Gastroesophageal sphincter (tissue), 4 donors: ENCODE measurements at regions not wholly inside any gene's neighbourhood (a gene's known extent, or its start where the extent isn't known, plus 50 kb on each side); places are given as distances from the start of the nearest gene placed in this dataset.

ENCODE experiments used
- ATAC-seq: fragments of 150-250 bp; one replicate; pipeline ENCODE4 v1.9.1; 2016; ENCODE audit warnings: mild to moderate bottlenecking, moderate library complexity
- H3K27ac ChIP-seq, 4 donors: fragments of 200-600 bp; sonication (generic) in 3 of 4; 1 replicate in 3 of 4; 2 replicates in 1 of 4; pipeline ENCODE4 v1.5.1; 2016 to 2019
- H3K27me3 ChIP-seq: fragments of 200-600 bp; sonication (generic); one replicate; pipeline ENCODE4 v1.5.1; 2019
- H3K36me3 ChIP-seq, 2 donors: fragments of 200-600 bp; sonication (generic); one replicate each; pipeline ENCODE4 v1.5.1; 2019; ENCODE audit warnings: control low read depth in 1 of 2
- H3K4me1 ChIP-seq, 3 donors: fragments of 200-600 bp; sonication (generic); 1 replicate in 2 of 3; 2 replicates in 1 of 3; pipeline ENCODE4 v1.5.1; 2016 to 2019; ENCODE audit warnings: control low read depth in 2 of 3
- H3K4me3 ChIP-seq, 2 donors: fragments of 200-600 bp; sonication (generic); one replicate each; pipeline ENCODE4 v1.5.1; 2019; ENCODE audit warnings: mild to moderate bottlenecking in 1 of 2, moderate library complexity in 1 of 2
- H3K9me3 ChIP-seq, 3 donors: fragments of 200-600 bp; sonication (generic); one replicate each; pipeline ENCODE4 v1.5.1; 2017 to 2019; ENCODE audit warnings: control low read depth in 2 of 3
- CTCF ChIP-seq, 4 experiments: fragments of 200-600 bp in 2 of 4; fragments of 450-650 bp in 2 of 4; sonication (generic) in 1 of 4; IDR thresholded peaks; one replicate each; pipeline ENCODE4 v1.5.1; 2017 to 2019; ENCODE audit warnings: antibody characterized with exemption in 4 of 4, mild to moderate bottlenecking in 2 of 4, moderate library complexity in 2 of 4
- EP300 ChIP-seq: sonication (generic); formaldehyde crosslinking; IDR thresholded peaks from one replicate; pipeline ENCODE4 v1.6.1; 2017; ENCODE audit warnings: antibody characterized with exemption, mild to moderate bottlenecking
- POLR2A ChIP-seq, 2 donors: fragments of 450-650 bp; IDR thresholded peaks; one replicate each; pipeline ENCODE4 v1.6.1; 2017; ENCODE audit warnings: antibody characterized with exemption in 2 of 2, mild to moderate bottlenecking in 2 of 2, moderate library complexity in 1 of 2
- POLR2AphosphoS5 ChIP-seq: sonication (generic); formaldehyde crosslinking; IDR thresholded peaks from one replicate; pipeline ENCODE4 v1.6.1; 2017; ENCODE audit warnings: antibody characterized with exemption
- WGBS, 2 donors: methylation state at CpG; one replicate each; pipeline ENCODE4 v1.1.5; 2018; ENCODE audit warnings: low coverage in 1 of 2; 5-methylcytosine and 5-hydroxymethylcytosine counted together

GRCh38 chr3:105077060-105077822 lies 289.5 kb upstream of the ALCAM start:
- 83 to 98% methylated on average over 3 to 4 of the region's 4 CpGs for WGBS, 2 donors

GRCh38 chr3:105083945-105084344 lies 282.8 kb upstream of the ALCAM start:
- TF ChIP-seq EP300, result no peak
- Histone ChIP-seq H3K4me1 (no peaks in the 10 kb centered on the region), H3K4me3 (no peak overlapping the region), H3K27me3 (no peaks in the 10 kb centered on the region), H3K9me3 (no peaks in the 10 kb centered on the region), H3K27ac (no peak overlapping the region), H3K36me3 (no peaks in the 10 kb centered on the region)
- ATAC-seq, result no peak
- 80 to 94% methylated on average over 1 of the region's 1 CpG for WGBS, 2 donors

More at GRCh38 chr3:105077060-105077822, 289.5 kb upstream of the ALCAM start:
- Histone ChIP-seq H3K27ac (no peak overlapping the region), H3K4me1 (no peaks in the 10 kb centered on the region), H3K36me3 (no peaks in the 10 kb centered on the region), H3K27me3 (no peaks in the 10 kb centered on the region), H3K4me3 (no peak overlapping the region), H3K9me3 (peaks cover 0 to 3% (median 0%) of the 10 kb centered on the region in 3 donors)
- TF ChIP-seq CTCF (IDR thresholded peaks at IDR 0.05), result no peak
- no peak for TF ChIP-seq POLR2A (IDR thresholded peaks at IDR 0.05)
- TF ChIP-seq EP300, result no peak
- TF ChIP-seq POLR2AphosphoS5, result no peak
- no peak for ATAC-seq

- ATAC-seq, result no peak
- Histone ChIP-seq H3K27ac (no peak overlapping the region), H3K36me3 (no peaks in the 10 kb centered on the region), H3K27me3 (no peaks in the 10 kb centered on the region), H3K4me3 (no peak overlapping the region), H3K4me1 (no peaks in the 10 kb centered on the region), H3K9me3 (no peaks in the 10 kb centered on the region)
- TF ChIP-seq POLR2AphosphoS5, result no peak
- TF ChIP-seq EP300, result no peak
- TF ChIP-seq POLR2A (IDR thresholded peaks at IDR 0.05), result no peak
- TF ChIP-seq CTCF (IDR thresholded peaks at IDR 0.05), result no peak
Measured at GRCh38 chr3:105085506-105085905, 281.2 kb upstream of the ALCAM start.

GRCh38 chr3:105093371-105094252 lies 273.1 kb upstream of the ALCAM start:
- ATAC-seq, result no peak
- Histone ChIP-seq H3K4me1 (no peaks in the 10 kb centered on the region), H3K4me3 (no peak overlapping the region), H3K36me3 (no peaks in the 10 kb centered on the region), H3K9me3 (peaks cover 0 to 9% (median 0%) of the 10 kb centered on the region in 3 donors), H3K27me3 (no peaks in the 10 kb centered on the region), H3K27ac (no peak overlapping the region)
- no peak for TF ChIP-seq CTCF (IDR thresholded peaks at IDR 0.05)
- no peak for TF ChIP-seq POLR2AphosphoS5
- TF ChIP-seq POLR2A (IDR thresholded peaks at IDR 0.05), result no peak
- no peak for TF ChIP-seq EP300
- WGBS, 2 donors, result 54 to 57% methylated on average over 7 of the region's 7 CpGs

- no peak overlapping the region for H3K4me3 ChIP-seq
- H3K27me3 ChIP-seq, result no peaks in the 10 kb centered on the region
- H3K9me3 ChIP-seq, result peaks cover 0 to 9% (median 0%) of the 10 kb centered on the region in 3 donors
- TF ChIP-seq EP300, result no peak
- TF ChIP-seq CTCF (IDR thresholded peaks at IDR 0.05), result no peak
- TF ChIP-seq POLR2A (IDR thresholded peaks at IDR 0.05), result no peak
- TF ChIP-seq POLR2AphosphoS5, result no peak
- ATAC-seq, result no peak
- 66 to 77% methylated on average over 3 of the region's 3 CpGs for WGBS, 2 donors
- no peaks in the 10 kb centered on the region for H3K36me3 ChIP-seq
- H3K27ac ChIP-seq, result no peak overlapping the region
- H3K4me1 ChIP-seq, result no peaks in the 10 kb centered on the region
Measured at GRCh38 chr3:105094588-105094987, 272.1 kb upstream of the ALCAM start.
